ENCODE measurements at regions not wholly inside any gene's neighbourhood (a gene's known extent, or its start where the extent isn't known, plus 50 kb on each side); places are given as distances from the start of the nearest gene placed in this dataset.

DNA sequence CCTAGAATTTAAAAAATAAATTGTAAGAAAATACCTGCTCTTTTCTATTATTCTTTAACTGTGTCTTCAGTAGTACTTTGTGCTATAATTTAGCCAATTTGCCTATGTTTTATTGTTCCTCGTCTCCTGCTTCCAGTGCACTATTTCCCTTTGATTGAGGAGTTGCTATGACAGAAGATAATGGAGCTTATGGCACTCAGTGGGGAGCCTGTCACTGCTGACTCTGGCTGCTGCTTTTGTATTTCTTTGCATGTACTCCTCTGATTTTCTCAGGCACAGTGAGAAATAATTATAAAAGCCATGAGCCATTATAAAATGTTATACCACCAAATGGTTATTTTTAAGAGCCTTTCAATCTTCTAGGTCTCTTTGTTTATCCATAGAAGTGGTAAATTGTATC, 1310.8 kb upstream of the SLC39A10 start:
- TF ChIP-seq, protein P1, sequence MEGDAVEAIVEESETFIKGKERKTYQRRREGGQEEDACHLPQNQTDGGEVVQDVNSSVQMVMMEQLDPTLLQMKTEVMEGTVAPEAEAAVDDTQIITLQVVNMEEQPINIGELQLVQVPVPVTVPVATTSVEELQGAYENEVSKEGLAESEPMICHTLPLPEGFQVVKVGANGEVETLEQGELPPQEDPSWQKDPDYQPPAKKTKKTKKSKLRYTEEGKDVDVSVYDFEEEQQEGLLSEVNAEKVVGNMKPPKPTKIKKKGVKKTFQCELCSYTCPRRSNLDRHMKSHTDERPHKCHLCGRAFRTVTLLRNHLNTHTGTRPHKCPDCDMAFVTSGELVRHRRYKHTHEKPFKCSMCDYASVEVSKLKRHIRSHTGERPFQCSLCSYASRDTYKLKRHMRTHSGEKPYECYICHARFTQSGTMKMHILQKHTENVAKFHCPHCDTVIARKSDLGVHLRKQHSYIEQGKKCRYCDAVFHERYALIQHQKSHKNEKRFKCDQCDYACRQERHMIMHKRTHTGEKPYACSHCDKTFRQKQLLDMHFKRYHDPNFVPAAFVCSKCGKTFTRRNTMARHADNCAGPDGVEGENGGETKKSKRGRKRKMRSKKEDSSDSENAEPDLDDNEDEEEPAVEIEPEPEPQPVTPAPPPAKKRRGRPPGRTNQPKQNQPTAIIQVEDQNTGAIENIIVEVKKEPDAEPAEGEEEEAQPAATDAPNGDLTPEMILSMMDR (conservative IDR thresholded peaks at IDR 0.05), result no peak
- TF ChIP-seq EZH2 (IDR thresholded peaks at IDR 0.05; ENCODE audit: low read depth), result no peak

All from PC-9 (cell line).